ENCODE measurements at regions not wholly inside any gene's neighbourhood (a gene's known extent, or its start where the extent isn't known, plus 50 kb on each side); places are given as distances from the start of the nearest gene placed in this dataset.

DNA sequence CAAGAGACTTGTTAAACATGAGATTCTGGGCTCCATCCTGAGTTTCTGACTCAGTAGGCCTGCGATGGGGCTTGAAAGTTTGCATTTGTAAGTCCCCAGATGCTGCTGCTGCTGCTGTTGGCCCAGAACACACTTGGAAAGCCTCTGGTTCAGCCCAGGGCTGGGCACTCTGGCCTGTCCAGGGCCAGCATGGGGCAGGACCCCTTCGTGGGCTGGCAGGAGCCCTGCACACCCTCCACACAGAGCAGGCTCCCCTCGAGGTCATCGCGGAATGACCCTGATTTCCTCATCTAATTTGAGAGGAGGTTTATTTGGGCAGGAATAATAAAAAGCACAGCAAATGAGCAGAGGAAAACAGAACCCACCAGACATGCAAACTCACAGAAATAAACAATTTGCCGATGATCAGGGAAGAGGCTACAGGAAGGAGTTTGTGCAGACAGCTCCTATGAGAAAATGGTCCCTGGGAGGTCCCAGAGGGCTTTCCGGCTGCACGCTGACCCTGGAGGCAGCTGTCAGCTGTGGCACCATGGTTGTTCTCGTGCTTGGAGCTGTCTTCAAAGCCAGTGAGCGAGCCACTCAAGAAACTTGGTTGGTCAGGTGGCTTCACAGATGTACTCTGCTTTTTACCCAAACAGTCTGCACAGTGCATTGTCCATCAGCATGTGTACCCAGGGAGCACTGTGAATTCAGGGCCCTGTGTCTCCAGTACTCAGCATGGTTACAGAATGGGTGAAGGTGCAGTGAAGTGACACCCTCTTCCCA is 119.3 kb downstream of the GLI2 start:
- no peak for TF ChIP-seq POLR2AphosphoS5 (IDR thresholded peaks at IDR 0.05; ENCODE audit: insufficient read depth, low read depth, low read length)
- TF ChIP-seq JUN (IDR thresholded peaks at IDR 0.05; ENCODE audit: borderline replicate concordance, insufficient read depth, insufficient read length, low read depth), result no peak
- TF ChIP-seq, protein P1, sequence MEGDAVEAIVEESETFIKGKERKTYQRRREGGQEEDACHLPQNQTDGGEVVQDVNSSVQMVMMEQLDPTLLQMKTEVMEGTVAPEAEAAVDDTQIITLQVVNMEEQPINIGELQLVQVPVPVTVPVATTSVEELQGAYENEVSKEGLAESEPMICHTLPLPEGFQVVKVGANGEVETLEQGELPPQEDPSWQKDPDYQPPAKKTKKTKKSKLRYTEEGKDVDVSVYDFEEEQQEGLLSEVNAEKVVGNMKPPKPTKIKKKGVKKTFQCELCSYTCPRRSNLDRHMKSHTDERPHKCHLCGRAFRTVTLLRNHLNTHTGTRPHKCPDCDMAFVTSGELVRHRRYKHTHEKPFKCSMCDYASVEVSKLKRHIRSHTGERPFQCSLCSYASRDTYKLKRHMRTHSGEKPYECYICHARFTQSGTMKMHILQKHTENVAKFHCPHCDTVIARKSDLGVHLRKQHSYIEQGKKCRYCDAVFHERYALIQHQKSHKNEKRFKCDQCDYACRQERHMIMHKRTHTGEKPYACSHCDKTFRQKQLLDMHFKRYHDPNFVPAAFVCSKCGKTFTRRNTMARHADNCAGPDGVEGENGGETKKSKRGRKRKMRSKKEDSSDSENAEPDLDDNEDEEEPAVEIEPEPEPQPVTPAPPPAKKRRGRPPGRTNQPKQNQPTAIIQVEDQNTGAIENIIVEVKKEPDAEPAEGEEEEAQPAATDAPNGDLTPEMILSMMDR (IDR thresholded peaks at IDR 0.05; ENCODE audit: extremely low read depth in 1 of 2, insufficient read depth in 1 of 2, low read depth in 1 of 2, low read length in 2 of 2), result no peak
- TF ChIP-seq POLR2A (IDR thresholded peaks at IDR 0.05; ENCODE audit: low read depth, low read length), result no peak
- TF ChIP-seq MYC (IDR thresholded peaks at IDR 0.05; ENCODE audit: low read depth, low read length), result no peak
